ENCODE measurements at regions not wholly inside any gene's neighbourhood (a gene's known extent, or its start where the extent isn't known, plus 50 kb on each side); places are given as distances from the start of the nearest gene placed in this dataset.
"Not testable (repeated sequence)": the region's sequence is repeated elsewhere in the genome, so short reads cannot be mapped to it uniquely, and the experiment has no call there.

DNA sequence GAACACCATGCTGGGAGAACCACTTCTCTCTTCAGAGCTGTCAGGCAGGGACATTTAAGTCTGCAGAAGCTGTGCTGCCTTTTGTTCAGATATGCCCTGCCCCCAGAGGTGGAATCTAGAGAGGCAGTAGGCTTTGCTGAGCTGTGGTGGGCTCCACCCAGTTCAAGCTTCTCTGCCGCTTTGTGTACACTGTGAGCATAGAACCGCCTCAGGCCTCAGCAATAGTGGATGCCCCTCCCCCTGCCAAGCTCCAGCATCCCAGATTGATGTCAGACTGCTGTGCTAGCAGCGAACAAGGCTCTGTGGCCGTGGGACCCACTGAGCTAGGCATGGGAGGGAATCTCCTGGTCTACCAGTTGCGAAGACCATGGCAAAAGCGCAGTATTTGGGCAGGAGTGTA, 121.6 kb downstream of the NFKBIZ start:
- Histone ChIP-seq H3K9me3 (no peaks in the 10 kb centered on the region), H3K27ac (no peak overlapping the region), H3K36me3 (no peaks in the 10 kb centered on the region), H3K27me3 (no peaks in the 10 kb centered on the region), H3K4me3 (no peak overlapping the region), H3K4me1 (no peaks in the 10 kb centered on the region)
- no peak for DNase-seq
- no peak for TF ChIP-seq POLR2A (IDR thresholded peaks at IDR 0.05)

- no peak overlapping the region for H3K4me3 ChIP-seq
- H3K36me3 ChIP-seq: no peaks in the 10 kb centered on the region
- H3K27ac ChIP-seq: no peak overlapping the region
- H3K4me1 ChIP-seq: no peaks in the 10 kb centered on the region
- no peaks in the 10 kb centered on the region for H3K27me3 ChIP-seq
- TF ChIP-seq POLR2A (IDR thresholded peaks at IDR 0.05): no peak
- TF ChIP-seq, protein P1, sequence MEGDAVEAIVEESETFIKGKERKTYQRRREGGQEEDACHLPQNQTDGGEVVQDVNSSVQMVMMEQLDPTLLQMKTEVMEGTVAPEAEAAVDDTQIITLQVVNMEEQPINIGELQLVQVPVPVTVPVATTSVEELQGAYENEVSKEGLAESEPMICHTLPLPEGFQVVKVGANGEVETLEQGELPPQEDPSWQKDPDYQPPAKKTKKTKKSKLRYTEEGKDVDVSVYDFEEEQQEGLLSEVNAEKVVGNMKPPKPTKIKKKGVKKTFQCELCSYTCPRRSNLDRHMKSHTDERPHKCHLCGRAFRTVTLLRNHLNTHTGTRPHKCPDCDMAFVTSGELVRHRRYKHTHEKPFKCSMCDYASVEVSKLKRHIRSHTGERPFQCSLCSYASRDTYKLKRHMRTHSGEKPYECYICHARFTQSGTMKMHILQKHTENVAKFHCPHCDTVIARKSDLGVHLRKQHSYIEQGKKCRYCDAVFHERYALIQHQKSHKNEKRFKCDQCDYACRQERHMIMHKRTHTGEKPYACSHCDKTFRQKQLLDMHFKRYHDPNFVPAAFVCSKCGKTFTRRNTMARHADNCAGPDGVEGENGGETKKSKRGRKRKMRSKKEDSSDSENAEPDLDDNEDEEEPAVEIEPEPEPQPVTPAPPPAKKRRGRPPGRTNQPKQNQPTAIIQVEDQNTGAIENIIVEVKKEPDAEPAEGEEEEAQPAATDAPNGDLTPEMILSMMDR (IDR thresholded peaks at IDR 0.05): no peak
- no peak for DNase-seq
- H3K9me3 ChIP-seq: no peaks in the 10 kb centered on the region
These were observed 123.3 kb downstream of the NFKBIZ start for GRCh38 chr3:101972430-101973162.

- no peaks in the 10 kb centered on the region for H3K36me3 ChIP-seq
- H3K27ac ChIP-seq: no peak overlapping the region
- no peak for DNase-seq
- H3K4me1 ChIP-seq: no peaks in the 10 kb centered on the region
- H3K27me3 ChIP-seq: no peaks in the 10 kb centered on the region
- TF ChIP-seq, protein P1 (IDR thresholded peaks at IDR 0.05): no peak
- TF ChIP-seq POLR2A (IDR thresholded peaks at IDR 0.05): no peak
- H3K9me3 ChIP-seq: no peaks in the 10 kb centered on the region
- H3K4me3 ChIP-seq: no peak overlapping the region
These were observed 123.8 kb downstream of the NFKBIZ start for GRCh38 chr3:101973163-101973505.

DNA sequence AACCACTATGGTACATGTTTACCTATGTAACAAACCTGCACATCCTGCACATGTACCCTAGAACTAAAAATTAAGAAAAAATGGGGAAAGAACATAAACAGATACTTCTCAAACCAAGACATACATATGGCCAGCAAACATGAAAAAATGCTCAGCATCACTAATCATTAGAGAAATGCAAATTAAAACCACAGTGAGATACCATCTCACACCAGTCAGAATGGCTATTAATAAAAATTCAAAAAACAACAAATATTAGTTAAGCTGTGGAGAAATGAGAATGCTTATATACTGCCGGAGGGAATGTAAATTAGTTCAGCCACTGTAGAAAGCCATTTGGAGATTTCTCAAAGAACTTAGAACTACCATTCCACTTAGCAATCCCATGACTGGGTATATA, 126.1 kb downstream of the NFKBIZ start:
- H3K4me1 ChIP-seq, H3K27ac ChIP-seq, H3K4me3 ChIP-seq, H3K27me3 ChIP-seq, DNase-seq, H3K36me3 ChIP-seq, H3K9me3 ChIP-seq: not testable (repeated sequence)

DNA sequence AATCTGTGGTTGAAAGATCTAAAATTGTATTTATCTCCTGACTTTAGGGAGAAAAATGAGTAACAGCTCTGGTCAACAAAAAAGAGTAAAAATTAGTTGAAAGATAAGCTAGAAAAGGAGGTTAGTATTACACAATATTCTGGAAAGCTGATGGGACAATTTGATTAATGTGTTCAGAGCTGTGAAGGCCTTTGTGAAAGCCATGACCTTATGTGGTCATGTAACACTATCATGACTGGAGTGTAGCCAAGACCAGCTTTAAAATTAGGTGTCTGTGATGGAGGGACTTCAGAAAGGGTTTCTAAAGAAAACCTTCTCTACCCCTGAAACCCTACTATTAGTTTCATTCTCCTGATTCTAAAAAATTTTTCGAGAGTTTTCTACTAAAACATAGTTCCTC, 127.2 kb downstream of the NFKBIZ start:
- Histone ChIP-seq H3K4me1 (no peaks in the 10 kb centered on the region), H3K4me3 (no peak overlapping the region), H3K9me3 (no peaks in the 10 kb centered on the region), H3K27ac (no peak overlapping the region), H3K27me3 (no peaks in the 10 kb centered on the region), H3K36me3 (no peaks in the 10 kb centered on the region)
- no peak for DNase-seq
- TF ChIP-seq, protein P1 (IDR thresholded peaks at IDR 0.05): no peak
- TF ChIP-seq POLR2A (IDR thresholded peaks at IDR 0.05): no peak

DNA sequence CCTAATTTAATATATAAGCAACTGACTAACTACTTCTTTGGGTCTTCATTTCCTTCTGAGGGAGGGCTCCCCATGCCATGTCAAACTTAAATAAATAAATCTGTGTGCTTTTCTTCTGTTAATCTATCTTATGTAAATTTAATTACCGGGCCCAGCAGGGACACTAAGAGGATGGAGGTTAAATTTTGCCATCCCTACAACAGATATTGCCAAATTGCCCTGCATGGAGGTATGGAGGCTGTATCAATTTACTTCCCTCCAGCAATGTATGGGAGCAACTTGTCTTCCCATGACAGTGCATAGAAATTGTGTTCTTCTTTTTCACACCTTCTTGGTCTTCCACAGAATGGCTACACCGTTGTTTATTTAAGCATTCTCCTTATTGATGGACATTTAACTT, 129.0 kb downstream of the NFKBIZ start:
- Histone ChIP-seq H3K4me1 (no peaks in the 10 kb centered on the region), H3K27ac (no peak overlapping the region), H3K4me3 (no peak overlapping the region), H3K27me3 (no peaks in the 10 kb centered on the region), H3K9me3 (no peaks in the 10 kb centered on the region), H3K36me3 (no peaks in the 10 kb centered on the region)
- TF ChIP-seq, protein P1 (IDR thresholded peaks at IDR 0.05): no peak
- TF ChIP-seq POLR2A (IDR thresholded peaks at IDR 0.05): no peak
- no peak for DNase-seq

GRCh38 chr3:101979033-101979432, 129.7 kb downstream of the NFKBIZ start:
- Histone ChIP-seq H3K36me3 (no peaks in the 10 kb centered on the region), H3K4me3 (no peak overlapping the region), H3K27me3 (no peaks in the 10 kb centered on the region), H3K9me3 (no peaks in the 10 kb centered on the region), H3K4me1 (no peaks in the 10 kb centered on the region), H3K27ac (no peak overlapping the region)
- TF ChIP-seq POLR2A (IDR thresholded peaks at IDR 0.05): no peak
- TF ChIP-seq, protein P1 (IDR thresholded peaks at IDR 0.05): no peak
- no peak for DNase-seq

All from Peyer's patch (tissue), 4 donors.